ENCODE measurements at regions not wholly inside any gene's neighbourhood (a gene's known extent, or its start where the extent isn't known, plus 50 kb on each side); places are given as distances from the start of the nearest gene placed in this dataset.

- TF ChIP-seq CTCF (IDR thresholded peaks at IDR 0.05; ENCODE audit: insufficient read depth, low read length, poor library complexity, severe bottlenecking) (no peak), EZH2phosphoT487 (conservative IDR thresholded peaks at IDR 0.05; ENCODE audit: low read length) (no peak)
- Histone ChIP-seq H3K36me3 (ENCODE audit: low read length) (no peaks in the 10 kb centered on the region), H3K27me3 (ENCODE audit: low read length) (no peaks in the 10 kb centered on the region), H3K9me2 (replicated peaks; ENCODE audit: insufficient read depth, low read length) (no peaks in the 10 kb centered on the region), H4K20me1 (ENCODE audit: low read depth, low read length) (no peaks in the 10 kb centered on the region), H3K4me2 (ENCODE audit: low read depth, low read length, poor library complexity, severe bottlenecking) (no peak overlapping the region), H2AFZ (ENCODE audit: low read depth, low read length, severe bottlenecking) (no peak overlapping the region), H3K9me3 (ENCODE audit: insufficient read depth, low read length) (no peaks in the 10 kb centered on the region), H3F3A (ENCODE audit: insufficient read depth) (no peaks in the 10 kb centered on the region), H3K27ac (ENCODE audit: low read depth, low read length) (no peak overlapping the region), H3K9ac (ENCODE audit: low read length) (no peak overlapping the region), H3K79me2 (ENCODE audit: insufficient read depth, low read length) (no peaks in the 10 kb centered on the region), H3K4me3 (ENCODE audit: insufficient read depth, low read length, poor library complexity, severe bottlenecking) (no peak overlapping the region)
These were observed 162.9 kb downstream of the NHLRC3 start for GRCh38 chr13:39201180-39201579.

GRCh38 chr13:39202746-39203145 lies 164.5 kb downstream of the NHLRC3 start:
- Histone ChIP-seq H3F3A (ENCODE audit: insufficient read depth) (no peaks in the 10 kb centered on the region), H3K4me3 (ENCODE audit: insufficient read depth, low read length, poor library complexity, severe bottlenecking) (no peak overlapping the region), H3K79me2 (ENCODE audit: insufficient read depth, low read length) (no peaks in the 10 kb centered on the region), H3K4me2 (ENCODE audit: low read depth, low read length, poor library complexity, severe bottlenecking) (no peak overlapping the region), H3K27ac (ENCODE audit: low read depth, low read length) (no peak overlapping the region), H3K9ac (ENCODE audit: low read length) (no peak overlapping the region), H2AFZ (ENCODE audit: low read depth, low read length, severe bottlenecking) (no peak overlapping the region), H3K36me3 (ENCODE audit: low read length) (no peaks in the 10 kb centered on the region), H3K9me3 (ENCODE audit: insufficient read depth, low read length) (no peaks in the 10 kb centered on the region), H3K27me3 (ENCODE audit: low read length) (no peaks in the 10 kb centered on the region), H3K9me2 (replicated peaks; ENCODE audit: insufficient read depth, low read length) (no peaks in the 10 kb centered on the region), H4K20me1 (ENCODE audit: low read depth, low read length) (no peaks in the 10 kb centered on the region)
- no peak for TF ChIP-seq EZH2phosphoT487 (conservative IDR thresholded peaks at IDR 0.05; ENCODE audit: low read length)
- TF ChIP-seq CTCF (IDR thresholded peaks at IDR 0.05; ENCODE audit: insufficient read depth, low read length, poor library complexity, severe bottlenecking) = no peak

- no peak overlapping the region for H3K27ac ChIP-seq (ENCODE audit: low read depth, low read length)
- no peaks in the 10 kb centered on the region for H3F3A ChIP-seq (ENCODE audit: insufficient read depth)
- H2AFZ ChIP-seq (ENCODE audit: low read depth, low read length, severe bottlenecking) = no peak overlapping the region
- TF ChIP-seq CTCF (IDR thresholded peaks at IDR 0.05; ENCODE audit: insufficient read depth, low read length, poor library complexity, severe bottlenecking) = no peak
- TF ChIP-seq EZH2phosphoT487 (conservative IDR thresholded peaks at IDR 0.05; ENCODE audit: low read length) = no peak
- H3K4me2 ChIP-seq (ENCODE audit: low read depth, low read length, poor library complexity, severe bottlenecking) = no peak overlapping the region
- H3K4me3 ChIP-seq (ENCODE audit: insufficient read depth, low read length, poor library complexity, severe bottlenecking) = no peak overlapping the region
- H3K9me2 ChIP-seq (replicated peaks; ENCODE audit: insufficient read depth, low read length) = no peaks in the 10 kb centered on the region
- H3K9ac ChIP-seq (ENCODE audit: low read length) = no peak overlapping the region
- H3K9me3 ChIP-seq (ENCODE audit: insufficient read depth, low read length) = no peaks in the 10 kb centered on the region
- no peaks in the 10 kb centered on the region for H3K36me3 ChIP-seq (ENCODE audit: low read length)
- H3K79me2 ChIP-seq (ENCODE audit: insufficient read depth, low read length) = no peaks in the 10 kb centered on the region
- H3K27me3 ChIP-seq (ENCODE audit: low read length) = no peaks in the 10 kb centered on the region
- H4K20me1 ChIP-seq (ENCODE audit: low read depth, low read length) = no peaks in the 10 kb centered on the region
These were observed 170.4 kb downstream of the NHLRC3 start for GRCh38 chr13:39208636-39209035.

All from SU-DHL-6 (cell line).